GM19351 (cell line): ENCODE measurements at regions not wholly inside any gene's neighbourhood (a gene's known extent, or its start where the extent isn't known, plus 50 kb on each side); places are given as distances from the start of the nearest gene placed in this dataset.

Source experiments
- ATAC-seq: cut with Tn5 transposase; IDR thresholded peaks from one replicate; pipeline ENCODE4 v1.9.1; 2021; ENCODE audit warnings: mild to moderate bottlenecking, moderate library complexity; ENCODE audit not compliant: unreplicated experiment

DNA sequence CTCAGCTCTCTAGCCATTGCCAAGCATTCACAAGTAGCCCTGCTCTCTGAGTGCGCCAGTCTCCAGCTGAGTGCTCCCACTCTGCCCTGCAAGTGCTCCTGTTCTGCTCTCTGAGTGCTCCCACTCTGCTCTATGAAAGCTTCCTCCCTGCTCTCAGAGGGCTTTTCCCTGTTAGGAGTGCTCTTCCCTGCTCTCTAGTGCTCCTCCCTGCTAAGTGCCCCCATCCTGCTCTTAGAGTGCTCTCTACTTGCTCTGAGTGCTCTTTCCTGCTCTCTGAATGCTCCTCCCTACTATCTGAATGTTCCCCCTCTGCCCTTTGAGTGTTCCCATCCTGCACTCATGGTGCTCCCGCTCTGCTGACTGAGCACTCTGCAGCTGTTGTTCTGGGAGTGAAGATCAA lies 555.4 kb downstream of the NPHP4 start:
- ATAC-seq: no peak

GRCh38 chr1:5435414-5435813 lies 556.8 kb downstream of the NPHP4 start:
- no peak for ATAC-seq

GRCh38 chr1:5432436-5432835 lies 559.8 kb downstream of the NPHP4 start:
- ATAC-seq: no peak

DNA sequence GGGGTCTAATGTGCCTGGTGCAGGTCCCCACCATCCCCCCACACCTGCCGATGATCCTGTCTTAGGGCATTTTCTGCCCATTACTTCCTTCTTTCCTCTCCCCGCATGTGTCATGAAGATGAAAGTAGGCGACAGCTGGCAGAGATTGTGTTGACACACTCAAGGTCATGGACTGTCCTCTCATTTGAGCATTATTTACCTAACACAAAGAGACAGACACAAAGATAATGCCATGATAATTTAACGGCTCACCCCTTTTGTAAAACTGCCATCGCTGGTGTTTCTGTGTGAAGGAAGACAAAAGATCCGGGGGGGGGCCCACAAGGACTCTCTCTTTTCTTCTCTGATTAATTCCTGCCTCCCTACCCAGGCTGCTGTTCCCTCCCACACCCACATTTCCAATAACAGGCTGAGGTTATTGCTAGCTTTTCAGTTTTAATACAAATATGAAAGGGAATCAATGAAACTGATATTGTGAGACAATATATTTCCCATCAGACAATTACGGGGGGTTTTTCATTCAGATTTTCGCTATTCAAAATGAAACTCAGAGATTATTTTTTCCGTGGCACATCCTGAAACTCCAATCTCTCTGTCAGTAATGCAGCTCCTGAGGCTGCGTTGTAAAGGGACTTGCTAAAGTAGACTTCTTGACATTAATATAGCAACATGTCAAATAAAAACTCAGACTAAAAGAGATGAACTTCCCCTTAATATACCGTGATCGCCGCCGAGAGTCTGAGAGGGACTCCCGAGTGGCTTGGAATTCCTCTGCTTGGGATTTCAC lies 561.1 kb downstream of the NPHP4 start:
- ATAC-seq: no peak

- no peak for ATAC-seq
These were observed 562.1 kb downstream of the NPHP4 start for GRCh38 chr1:5430136-5430535.

GRCh38 chr1:5428351-5428750 lies 563.9 kb downstream of the NPHP4 start:
- ATAC-seq: no peak

GRCh38 chr1:5427026-5427613 lies 565.1 kb downstream of the NPHP4 start:
- ATAC-seq: no peak

- no peak for ATAC-seq
These were observed 567.2 kb downstream of the NPHP4 start for GRCh38 chr1:5424802-5425703.

DNA sequence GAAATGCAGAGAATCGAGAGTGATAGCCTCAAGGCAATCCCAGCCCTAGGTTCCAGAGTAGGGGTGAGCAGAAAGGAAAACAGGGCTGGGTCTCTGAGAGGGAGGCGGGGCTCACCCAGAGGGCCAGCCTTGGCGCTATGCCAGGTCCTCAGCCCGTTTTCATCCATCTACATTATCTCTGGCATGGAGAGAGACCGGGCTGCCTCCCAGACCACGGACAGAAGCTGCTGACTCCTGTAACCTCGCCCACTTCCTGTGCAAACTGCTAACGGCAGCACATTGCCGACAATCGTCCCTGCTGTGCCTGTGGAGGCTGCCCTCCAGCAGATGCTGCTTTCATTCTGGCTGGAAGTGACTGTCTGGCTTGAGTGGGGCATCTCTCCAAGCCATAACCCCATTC lies 569.1 kb downstream of the NPHP4 start:
- ATAC-seq: no peak

GRCh38 chr1:5419501-5419900 lies 572.7 kb downstream of the NPHP4 start:
- ATAC-seq: no peak

- no peak for ATAC-seq
These were observed 575.7 kb downstream of the NPHP4 start for GRCh38 chr1:5416518-5416917.

DNA sequence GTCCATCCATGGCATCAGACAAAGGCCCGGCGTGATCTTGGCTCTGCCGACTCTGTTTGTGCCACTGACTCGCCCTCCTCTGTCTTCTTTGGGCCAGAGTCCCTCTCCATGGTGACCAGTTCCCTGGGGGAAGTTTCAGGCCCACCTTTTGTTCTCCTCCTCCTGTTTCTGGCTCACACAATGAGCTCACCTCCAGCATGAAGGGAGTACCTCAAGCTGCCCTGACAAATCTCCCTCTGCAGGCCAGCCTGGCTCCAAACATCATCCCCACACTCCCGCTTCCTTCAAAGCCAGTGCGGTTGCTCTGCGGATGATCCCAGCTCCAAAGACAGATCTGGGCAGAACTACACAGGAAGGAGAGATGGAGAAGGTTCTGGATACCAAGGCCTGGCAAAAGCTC lies 576.6 kb downstream of the NPHP4 start:
- ATAC-seq: no peak

DNA sequence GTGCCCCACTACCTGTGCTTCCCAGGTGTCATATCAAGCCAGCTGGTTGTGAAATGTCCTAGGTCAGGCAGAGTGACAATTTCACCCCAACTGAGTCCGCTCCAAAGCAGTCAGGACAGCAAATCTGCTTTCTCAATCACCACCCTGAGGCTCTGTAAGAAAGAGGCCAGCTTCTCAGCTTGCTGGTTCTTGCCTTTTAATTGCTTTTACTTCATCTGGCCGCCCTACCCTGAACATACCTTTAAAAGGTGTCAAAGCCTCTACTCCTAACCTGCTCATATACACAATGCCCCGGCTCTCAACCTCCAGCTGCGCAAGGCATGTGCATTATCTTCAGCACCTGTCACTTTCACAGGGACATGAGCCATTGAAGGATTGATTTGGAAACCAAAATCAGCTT lies 581.6 kb downstream of the NPHP4 start:
- no peak for ATAC-seq

GRCh38 chr1:5408401-5408800 lies 583.8 kb downstream of the NPHP4 start:
- ATAC-seq: no peak

- no peak for ATAC-seq
These were observed 587.0 kb downstream of the NPHP4 start for GRCh38 chr1:5405263-5405662.

DNA sequence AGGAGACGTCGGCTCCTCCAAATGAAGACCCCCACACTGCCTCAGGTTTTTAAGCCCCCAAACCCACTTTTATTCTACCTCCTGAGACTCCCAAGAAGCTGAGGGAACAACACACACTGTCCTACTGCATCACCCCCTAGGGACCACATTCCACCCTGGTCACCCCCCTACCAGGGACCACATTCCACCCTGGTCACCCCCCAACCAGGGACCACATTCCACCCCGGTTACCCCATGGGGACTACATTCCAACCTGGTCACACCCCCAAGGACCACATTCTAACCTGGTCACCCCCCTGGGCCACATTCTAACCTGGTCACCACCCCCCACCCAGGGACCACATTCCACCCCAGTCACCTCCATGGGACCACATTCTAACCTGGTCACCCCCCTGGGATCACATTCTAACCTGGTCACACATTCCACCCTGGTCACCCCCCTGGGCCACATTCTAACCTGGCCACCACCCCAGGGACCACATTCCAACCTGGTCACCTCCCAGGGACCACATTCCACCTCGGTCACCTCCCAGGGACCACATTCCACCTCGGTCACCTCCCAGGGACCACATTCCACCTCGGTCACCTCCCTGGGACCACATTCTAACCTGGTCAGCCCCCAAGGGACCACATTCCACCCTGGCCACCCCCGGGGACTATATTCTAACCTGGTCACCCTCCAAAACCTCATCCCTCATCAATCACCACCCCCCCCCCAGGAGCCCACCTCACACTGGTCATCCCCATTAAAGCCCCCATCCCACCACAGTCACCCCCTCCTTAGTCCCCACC lies 587.6 kb downstream of the NPHP4 start:
- no peak for ATAC-seq

- ATAC-seq: no peak
These were observed 588.3 kb downstream of the NPHP4 start for GRCh38 chr1:5403935-5404334.

- ATAC-seq: no peak
These were observed 589.6 kb downstream of the NPHP4 start for GRCh38 chr1:5402618-5403017.

DNA sequence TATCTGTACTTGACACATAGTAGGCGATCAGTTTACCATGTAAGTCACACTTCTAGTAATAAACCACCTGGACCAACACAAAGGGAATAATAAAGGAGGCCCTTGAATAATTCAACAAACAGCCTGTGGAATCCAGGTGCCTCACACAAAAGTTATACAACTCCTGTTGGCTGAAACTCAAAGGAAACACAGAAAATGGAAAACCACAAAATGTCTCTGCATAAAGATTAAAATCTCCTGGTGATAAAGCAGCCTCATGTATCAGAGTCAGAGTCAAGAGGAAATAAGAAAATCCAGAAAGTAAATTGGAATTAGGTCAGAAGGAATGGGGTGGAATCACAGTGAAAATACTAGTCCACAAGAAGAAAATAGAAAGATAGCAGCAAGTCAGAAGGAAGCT lies 592.5 kb downstream of the NPHP4 start:
- no peak for ATAC-seq

DNA sequence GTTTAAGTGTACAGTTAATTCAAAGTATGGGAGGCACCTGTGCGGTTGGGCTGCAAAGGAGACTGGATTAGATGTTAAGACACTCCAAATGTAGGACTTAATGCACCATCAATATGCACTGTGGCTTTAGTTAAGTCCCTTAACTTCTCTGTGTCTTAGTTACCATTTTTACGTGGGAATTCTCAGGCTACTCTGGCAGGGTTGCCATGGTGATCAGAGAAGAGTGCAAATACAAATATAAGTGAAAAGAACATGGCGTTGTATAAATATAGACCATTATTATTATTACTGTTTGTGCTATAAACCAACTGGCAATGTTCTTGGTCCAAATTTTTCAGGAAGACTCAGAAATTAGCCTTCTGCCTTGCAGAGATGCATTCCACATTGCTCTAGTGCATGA lies 595.6 kb downstream of the NPHP4 start:
- no peak for ATAC-seq

- ATAC-seq: no peak
These were observed 598.1 kb downstream of the NPHP4 start for GRCh38 chr1:5394111-5394510.
